ENCODE measurements at regions not wholly inside any gene's neighbourhood (a gene's known extent, or its start where the extent isn't known, plus 50 kb on each side); places are given as distances from the start of the nearest gene placed in this dataset.
A peak's percentile ranks its signal among the peaks of the same experiment; 100 is the strongest.
"Not testable (repeated sequence)": the region's sequence is repeated elsewhere in the genome, so short reads cannot be mapped to it uniquely, and the experiment has no call there.

GRCh38 chr2:877747-878146 lies 72.9 kb upstream of the SNTG2 start:
- no peak for DNase-seq

DNA sequence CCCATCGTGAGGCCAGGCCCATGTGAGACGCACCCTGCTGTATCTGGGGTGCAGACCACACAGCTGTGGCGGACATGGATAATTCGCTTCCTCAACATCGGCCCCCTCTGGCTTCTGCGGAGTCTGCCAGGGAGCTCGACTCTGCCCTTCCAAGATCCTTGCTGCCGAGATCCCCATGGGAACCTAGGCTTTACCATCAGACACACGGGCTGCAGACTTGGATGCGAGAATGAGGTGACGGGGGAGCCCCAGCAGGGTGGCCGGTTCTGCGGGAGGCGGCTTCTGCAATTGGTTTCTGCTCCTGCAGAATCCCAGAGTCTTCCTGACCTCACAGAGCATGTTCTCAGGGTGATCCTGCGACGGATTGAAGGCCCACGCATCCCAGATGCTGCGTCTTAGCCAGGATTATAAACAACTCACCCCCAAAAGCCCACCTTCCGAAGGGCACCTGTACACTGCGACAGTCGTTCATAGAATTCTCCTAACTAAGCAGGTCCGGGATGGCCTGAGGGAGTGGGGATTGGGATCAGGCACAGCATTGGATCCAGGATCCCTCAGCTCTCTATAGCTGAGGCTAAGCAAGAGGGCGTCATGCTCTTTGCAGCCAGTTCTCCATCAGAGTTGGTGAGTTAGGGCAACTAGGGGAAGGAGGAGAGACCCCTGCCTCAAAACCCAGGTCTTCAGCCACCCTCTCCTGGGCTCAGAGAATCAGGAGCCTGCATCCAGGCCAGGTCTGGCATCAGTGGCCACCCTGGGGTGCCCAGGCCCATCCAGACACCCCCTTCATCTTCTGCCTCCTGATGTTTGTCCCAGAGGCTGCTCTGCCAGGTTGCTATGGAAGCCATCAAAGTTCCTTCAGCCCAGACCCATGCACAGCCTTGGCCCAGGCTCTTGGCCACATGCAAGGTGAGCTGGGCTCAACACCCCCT lies 74.7 kb upstream of the SNTG2 start:
- no peak for DNase-seq

DNA sequence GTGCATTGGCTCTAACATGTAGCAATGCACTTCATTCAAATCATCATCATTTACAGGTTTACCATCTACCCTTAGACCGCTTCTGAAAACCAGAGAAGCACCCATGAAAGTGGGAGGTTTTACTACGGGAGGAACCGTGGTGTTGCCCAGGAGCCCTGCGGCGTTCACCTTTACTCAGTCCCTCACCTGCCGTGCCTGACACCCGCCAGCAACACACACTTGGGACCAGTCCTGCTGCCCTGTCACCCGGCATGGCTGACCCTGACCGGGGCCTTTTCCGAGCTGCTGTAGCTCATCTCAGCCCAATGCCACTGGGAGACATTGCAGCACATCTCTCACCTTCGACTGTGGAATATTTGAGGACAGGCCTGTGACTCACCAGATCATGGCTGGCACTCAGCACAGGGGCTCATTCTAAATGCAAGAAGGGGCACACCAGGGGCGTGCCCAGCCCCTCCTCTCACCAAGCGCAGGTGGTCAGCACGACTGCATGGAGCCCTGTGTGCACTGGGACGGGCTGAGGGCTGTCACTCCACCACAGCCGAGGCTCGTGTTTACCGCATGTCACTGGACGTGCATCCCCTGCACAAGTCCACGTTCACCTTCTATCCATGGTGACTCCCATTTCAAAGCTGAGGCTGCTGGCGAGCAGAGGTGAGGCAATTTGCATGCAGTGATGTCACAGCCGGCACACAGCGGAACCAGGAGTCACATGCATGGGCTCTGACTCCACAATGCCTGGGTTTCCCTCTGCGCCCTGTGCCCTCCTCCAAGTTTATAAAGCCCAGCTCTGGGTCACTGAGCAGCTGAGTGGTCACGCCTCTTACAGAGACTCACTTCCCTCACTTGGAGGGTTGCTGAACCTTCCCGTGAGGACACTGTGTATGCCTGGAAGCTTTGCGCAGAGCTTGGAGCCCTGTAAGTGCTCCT lies 76.7 kb upstream of the SNTG2 start:
- DNase-seq: no peak

GRCh38 chr2:873027-873426 lies 77.6 kb upstream of the SNTG2 start:
- DNase-seq: no peak

- no peak for DNase-seq
Measured at GRCh38 chr2:871926-872680, 78.5 kb upstream of the SNTG2 start.

GRCh38 chr2:871175-871727 lies 79.4 kb upstream of the SNTG2 start:
- no peak for DNase-seq

DNA sequence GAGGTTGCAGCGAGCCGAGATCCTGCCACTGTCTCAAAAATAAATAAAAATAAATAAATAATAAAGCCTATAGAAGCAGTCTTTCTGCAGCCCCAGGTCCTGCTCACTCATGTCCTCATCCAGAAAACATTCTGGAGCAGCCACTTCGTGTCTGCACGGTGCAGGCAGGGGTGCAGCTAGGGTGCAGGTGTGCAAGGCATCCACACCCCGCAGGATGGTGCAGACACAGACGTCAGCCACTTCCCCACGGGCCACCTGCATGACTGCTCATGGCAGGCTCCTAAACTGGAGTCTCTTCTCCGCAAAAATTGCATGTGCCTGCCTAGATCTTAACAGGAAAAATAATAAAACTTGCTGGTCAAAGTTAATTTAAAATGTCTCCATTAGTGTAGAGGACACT lies 80.2 kb upstream of the SNTG2 start:
- no peak for DNase-seq

DNA sequence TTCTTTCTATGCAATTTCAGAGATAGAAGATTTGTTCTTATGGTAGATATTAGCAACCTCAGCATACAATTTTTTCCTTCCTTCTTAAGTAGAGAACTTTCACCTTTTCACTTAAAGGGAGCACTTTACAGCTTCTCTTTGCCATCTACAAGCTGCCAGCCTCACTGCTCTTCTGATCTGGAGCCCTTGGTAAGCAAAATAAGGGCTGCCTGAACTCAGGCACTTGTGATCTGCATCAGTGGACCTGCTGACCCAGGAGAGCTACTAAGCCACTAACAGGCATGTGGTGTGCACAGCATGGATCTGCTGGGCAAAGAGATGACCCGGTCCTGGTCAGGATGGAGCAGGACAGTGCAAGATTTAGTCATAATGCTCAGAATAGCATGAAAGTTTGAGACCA lies 80.8 kb upstream of the SNTG2 start:
- DNase-seq: no peak

DNA sequence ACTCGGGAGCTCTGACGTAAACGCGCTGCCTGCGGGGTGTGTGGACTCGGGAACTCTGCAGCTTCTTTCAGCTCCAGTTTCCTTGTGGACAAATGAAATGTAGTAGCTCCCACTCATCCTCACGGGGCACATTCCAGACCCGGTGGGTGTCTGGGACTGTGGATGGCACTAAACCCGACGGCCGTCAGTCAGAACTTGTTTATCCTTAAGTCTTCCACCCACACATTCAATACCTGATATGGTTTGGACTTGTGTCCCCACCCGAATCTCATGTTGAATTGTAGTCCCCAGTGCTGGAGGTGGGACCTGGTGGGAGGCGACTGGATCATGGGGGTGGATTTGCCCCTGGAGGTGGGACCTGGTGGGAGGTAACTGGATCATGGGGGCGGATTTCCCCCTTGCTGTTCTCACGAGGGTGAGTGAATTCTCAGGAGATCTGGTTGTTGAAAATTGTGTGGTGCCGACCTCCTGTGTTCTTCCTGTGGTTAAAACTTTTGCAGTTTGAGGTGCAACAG lies 81.2 kb upstream of the SNTG2 start:
- DNase-seq: no peak

- DNase-seq: not testable (repeated sequence)
Measured at GRCh38 chr2:868857-869256, 81.8 kb upstream of the SNTG2 start.

GRCh38 chr2:867296-867695 lies 83.4 kb upstream of the SNTG2 start:
- DNase-seq: no peak

DNA sequence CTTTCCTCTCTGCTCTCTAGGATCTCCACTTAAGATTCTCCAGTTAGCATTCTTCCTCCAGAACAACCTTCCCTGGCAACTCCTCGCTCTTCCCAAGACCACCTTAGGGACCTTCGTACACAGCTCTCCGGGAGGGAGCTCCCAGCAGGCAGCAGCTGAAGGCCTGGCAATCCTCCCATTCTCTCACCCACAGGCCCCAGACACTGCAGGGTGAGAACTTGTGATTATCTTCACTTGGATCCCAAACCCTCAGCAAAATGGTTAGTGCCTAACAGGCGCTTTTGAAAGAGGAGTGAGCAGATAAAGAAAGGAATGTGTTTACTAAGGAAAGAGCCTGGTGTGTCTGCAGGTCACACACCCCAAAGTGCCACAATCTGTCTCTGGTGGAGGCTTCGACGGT lies 83.8 kb upstream of the SNTG2 start:
- DNase-seq: no peak

GRCh38 chr2:866009-866680 lies 84.5 kb upstream of the SNTG2 start:
- DNase-seq: no peak

- no peak for DNase-seq
Measured at GRCh38 chr2:864501-865106, 86.0 kb upstream of the SNTG2 start.

- DNase-seq: no peak
Measured at GRCh38 chr2:863732-864450, 86.8 kb upstream of the SNTG2 start.

DNA sequence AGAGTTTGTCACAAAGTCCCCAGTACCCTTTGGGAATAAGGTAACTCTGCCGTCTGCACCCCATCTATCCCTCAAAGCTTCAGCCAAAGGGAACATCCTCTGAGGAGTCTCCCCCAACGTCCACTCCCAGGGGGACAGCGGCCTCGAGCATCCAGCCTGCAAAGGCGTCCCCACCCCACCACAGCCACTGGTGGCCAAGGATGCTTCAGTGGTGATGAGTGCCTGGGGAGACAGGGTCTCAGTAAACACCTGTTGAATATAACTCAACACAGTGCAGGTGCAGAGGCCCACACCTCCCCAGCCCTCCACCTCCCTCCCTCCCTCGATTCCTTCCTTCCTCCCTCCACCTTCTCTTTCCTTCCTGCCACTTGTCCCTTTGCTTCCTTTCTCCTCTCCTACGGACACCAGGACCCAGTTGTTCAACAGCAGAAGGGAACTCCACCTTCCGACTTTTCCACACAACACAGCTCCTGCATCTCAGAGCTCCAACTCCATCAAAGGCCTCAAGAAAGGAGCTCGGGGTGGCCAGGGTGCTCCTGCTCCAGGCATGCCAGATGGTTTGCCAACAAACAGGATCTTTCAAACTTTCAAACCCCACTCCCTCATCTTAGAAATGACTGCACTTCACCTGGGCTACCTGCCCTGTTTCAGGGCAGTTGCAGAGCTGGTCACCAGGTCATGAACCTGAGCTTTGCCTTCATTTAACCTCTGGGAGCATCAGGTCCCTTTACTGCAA lies 87.8 kb upstream of the SNTG2 start:
- no peak for DNase-seq

DNA sequence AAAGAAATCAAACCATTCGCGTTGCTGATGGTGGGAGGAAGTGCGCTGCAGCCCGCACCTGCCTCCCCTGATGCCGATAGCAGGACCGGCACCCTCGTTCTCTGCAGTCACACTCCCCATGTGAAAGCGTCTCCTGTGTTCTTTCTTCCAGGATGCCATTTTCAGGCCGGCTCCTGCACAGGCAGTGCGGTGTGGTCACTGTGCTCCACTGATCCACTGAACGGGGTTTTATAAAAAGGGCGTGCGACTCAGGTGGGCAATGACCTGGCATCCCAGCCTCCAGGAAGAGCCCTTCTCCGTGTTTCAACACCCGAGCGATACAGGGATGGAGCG lies 88.3 kb upstream of the SNTG2 start:
- DNase-seq: no peak

DNA sequence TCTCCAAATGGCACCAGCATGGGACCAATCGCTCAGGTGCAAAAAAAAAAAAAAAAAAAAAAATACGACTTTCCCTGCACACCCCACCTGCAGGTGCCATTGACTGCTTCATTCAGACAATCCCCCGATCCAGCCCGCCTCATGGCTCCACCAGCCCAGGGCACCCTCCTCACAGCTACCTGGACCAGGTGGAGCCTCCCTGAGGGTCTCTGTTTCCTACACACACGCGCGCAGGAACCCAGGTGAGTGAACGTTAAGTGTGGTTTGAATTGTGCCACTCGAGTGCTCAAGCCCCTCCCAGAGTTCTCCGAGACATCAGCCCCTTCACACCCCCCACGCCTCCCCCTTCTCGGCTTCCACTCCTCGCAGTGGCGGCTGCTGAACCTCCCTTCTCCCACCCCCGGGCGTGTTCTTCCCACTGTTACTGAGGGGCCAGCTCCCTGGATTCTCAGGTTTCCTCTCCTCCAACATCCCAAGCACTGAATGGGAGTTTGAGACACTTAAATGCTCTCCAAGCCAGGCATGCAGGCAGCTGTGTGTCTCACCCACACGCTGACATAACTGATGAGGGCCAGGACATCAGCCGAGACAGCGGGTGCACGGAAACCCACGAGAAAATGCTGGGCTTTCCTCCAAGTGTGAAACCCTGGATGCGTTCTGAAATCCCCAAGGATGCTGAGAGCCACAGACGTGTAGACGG lies 88.8 kb upstream of the SNTG2 start:
- peak; percentile 65 for DNase-seq

- DNase-seq: no peak
Measured at GRCh38 chr2:860259-860855, 90.3 kb upstream of the SNTG2 start.
